ENCODE measurements at regions not wholly inside any gene's neighbourhood (a gene's known extent, or its start where the extent isn't known, plus 50 kb on each side); places are given as distances from the start of the nearest gene placed in this dataset.

DNA sequence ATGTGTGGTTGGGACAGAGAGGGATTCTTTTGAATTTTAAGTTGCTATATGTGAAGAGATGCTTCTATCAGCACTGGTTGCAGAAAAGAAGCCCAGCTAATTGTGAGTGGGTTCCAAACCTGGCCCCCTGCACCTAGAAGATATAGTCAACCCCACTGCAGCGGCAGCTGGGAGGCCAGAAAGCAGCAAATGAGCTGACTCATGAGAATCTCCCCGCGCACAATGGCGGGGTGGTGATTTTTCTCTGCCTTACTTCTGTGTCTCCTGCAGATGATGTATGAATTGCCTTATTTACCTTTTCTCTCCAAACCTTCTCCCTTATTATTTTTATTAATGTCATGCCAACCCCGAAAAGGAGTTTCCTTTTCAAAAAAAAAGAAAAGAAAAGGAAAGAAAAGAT, 89.7 kb downstream of the MAF start:
- TF ChIP-seq, protein P1, sequence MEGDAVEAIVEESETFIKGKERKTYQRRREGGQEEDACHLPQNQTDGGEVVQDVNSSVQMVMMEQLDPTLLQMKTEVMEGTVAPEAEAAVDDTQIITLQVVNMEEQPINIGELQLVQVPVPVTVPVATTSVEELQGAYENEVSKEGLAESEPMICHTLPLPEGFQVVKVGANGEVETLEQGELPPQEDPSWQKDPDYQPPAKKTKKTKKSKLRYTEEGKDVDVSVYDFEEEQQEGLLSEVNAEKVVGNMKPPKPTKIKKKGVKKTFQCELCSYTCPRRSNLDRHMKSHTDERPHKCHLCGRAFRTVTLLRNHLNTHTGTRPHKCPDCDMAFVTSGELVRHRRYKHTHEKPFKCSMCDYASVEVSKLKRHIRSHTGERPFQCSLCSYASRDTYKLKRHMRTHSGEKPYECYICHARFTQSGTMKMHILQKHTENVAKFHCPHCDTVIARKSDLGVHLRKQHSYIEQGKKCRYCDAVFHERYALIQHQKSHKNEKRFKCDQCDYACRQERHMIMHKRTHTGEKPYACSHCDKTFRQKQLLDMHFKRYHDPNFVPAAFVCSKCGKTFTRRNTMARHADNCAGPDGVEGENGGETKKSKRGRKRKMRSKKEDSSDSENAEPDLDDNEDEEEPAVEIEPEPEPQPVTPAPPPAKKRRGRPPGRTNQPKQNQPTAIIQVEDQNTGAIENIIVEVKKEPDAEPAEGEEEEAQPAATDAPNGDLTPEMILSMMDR (IDR thresholded peaks at IDR 0.05; ENCODE audit: low read length, missing control alignments), result no peak
- no peak for DNase-seq (ENCODE audit: low read depth)

DNA sequence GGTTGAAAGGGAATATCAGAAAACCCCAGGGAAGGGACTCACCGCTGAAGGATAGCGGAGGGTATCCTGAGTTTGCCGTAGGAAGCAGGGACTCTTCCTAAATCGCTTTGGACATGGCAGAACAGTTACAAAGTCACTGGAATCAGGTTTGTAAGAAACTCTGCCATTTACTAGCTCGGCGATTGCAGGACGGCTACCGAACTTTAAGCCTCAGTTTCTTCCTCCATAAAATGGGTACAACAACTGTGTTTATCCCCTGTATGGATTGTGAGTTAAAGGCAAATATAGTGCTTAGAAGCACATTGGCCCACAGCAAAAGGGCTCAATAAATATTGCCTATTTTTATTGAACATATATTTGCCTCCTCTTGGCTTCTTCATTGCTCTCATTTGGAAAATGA, 90.6 kb downstream of the MAF start:
- H3K4me3 ChIP-seq (replicated peaks; ENCODE audit: low read depth, low read length), result no peak overlapping the region
- TF ChIP-seq, protein P1 (IDR thresholded peaks at IDR 0.05; ENCODE audit: low read length, missing control alignments), result no peak
- DNase-seq (ENCODE audit: low read depth), result no peak

More for the DNA sequence above, 89.7 kb downstream of the MAF start:
- H3K4me3 ChIP-seq (replicated peaks; ENCODE audit: low read depth, low read length), result no peak overlapping the region

DNA sequence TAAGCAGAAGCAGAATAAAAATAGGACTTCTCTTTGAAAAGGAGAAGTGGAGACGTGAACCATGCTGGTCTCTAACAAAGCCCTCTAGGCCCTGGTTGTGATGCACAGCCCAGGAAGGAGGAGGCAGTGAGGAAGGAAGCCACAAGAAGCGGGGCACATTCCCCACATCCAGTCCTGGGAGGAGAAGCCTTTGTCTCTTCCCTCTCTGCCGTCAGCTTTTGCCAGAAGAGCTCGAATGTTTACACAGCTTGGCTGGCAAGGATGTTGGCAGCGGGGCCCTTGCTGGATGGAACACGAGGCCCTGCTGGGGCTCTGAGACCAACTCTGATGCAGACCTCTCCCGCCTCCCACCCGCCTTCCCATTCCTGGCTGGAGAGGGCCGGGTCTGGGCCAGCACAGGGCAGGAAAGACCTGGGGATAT, 91.3 kb downstream of the MAF start:
- no peak for DNase-seq (ENCODE audit: low read depth)
- TF ChIP-seq, protein P1 (IDR thresholded peaks at IDR 0.05; ENCODE audit: low read length, missing control alignments), result no peak

DNA sequence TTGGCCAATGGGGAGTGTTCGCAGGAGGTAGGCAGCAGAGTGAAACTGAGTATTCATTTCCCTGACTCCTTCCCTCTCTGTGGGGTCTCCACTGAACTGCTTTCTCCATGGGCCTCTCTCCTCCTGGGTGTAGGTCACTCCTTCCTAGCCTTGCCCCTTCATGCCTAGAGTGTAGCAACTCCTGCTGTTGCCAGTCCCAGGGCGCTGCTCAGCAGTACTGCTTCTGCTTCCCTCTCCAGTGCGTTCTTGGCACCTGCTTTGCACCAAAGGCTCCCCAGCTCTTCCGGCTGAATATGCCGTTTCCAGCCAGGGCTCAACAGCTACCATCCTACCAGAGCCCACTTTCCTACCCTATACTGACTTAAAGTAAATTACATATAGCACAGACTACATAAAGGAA, 92.2 kb downstream of the MAF start:
- H3K4me3 ChIP-seq (replicated peaks; ENCODE audit: low read depth, low read length), result no peak overlapping the region
- DNase-seq (ENCODE audit: low read depth), result no peak
- TF ChIP-seq, protein P1 (IDR thresholded peaks at IDR 0.05; ENCODE audit: low read length, missing control alignments), result no peak

More for the DNA sequence above, 91.3 kb downstream of the MAF start:
- no peak overlapping the region for H3K4me3 ChIP-seq (replicated peaks; ENCODE audit: low read depth, low read length)

DNA sequence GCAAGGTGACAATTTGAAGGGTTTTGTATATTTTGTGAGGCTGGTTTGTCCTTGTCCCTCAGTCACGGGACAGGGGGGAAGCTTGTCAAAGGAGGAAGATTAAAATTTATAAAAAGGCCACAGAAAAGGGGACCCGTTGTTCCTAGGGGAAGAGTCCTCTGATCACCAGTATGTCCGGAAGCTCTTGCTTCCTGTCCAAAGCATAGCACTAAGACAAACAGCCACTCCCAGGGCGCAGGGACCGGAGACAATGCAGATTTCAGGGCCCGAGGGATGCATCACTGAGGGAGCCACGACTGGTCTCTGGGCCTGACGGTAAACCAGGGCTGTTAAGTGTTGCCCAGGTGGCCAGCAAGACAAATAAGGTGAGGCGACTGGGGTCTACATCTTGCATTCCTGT, 95.2 kb downstream of the MAF start:
- TF ChIP-seq, protein P1 (IDR thresholded peaks at IDR 0.05; ENCODE audit: low read length, missing control alignments), result no peak
- no peak for DNase-seq (ENCODE audit: low read depth)
- no peak overlapping the region for H3K4me3 ChIP-seq (replicated peaks; ENCODE audit: low read depth, low read length)

DNA sequence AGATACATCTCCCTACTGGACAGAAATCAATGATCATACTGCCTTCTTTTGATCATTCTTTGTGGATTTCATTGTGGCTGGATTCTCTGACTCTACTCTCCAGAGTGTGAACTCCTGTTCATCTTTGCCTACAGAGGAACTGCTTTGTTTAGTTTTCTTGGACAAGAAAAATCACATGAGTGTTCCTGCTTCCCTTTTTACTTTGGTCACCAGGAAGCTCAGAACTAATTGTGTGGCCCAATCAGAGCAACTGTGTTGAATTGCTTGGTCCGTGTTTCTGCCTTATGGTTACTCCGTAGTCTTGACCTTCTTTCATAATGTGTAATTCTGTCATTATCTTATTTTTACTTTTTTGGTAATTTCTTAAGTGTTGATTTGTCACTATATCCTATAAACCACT, 97.0 kb downstream of the MAF start:
- H3K4me3 ChIP-seq (replicated peaks; ENCODE audit: low read depth, low read length), result no peak overlapping the region
- no peak for DNase-seq (ENCODE audit: low read depth)
- TF ChIP-seq, protein P1 (IDR thresholded peaks at IDR 0.05; ENCODE audit: low read length, missing control alignments), result no peak

DNA sequence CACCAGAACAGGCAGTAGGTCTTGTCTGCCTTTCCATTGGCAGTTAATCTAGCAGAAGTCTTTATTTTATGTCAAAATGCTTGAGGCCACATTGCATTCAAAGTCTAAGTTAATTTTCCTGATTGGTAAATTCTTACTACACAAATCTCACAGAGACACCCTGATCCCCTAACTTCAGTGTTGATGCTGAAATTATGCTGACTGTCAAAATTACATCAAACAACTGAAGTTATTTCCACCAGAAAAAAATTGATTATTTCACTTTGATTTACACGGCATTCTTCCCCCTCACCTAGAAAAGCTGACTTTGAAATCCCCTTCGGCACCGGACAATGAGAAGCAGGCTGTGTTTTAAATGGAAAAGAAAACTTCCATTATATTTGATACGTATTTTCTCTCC, 99.1 kb downstream of the MAF start:
- TF ChIP-seq, protein P1 (IDR thresholded peaks at IDR 0.05; ENCODE audit: low read length, missing control alignments), result no peak
- H3K4me3 ChIP-seq (replicated peaks; ENCODE audit: low read depth, low read length), result no peak overlapping the region
- no peak for DNase-seq (ENCODE audit: low read depth)

Measured in fibroblast of pulmonary artery (primary cell).